NCI-H146 treated with DMSO at 0.1 percent for 48 hours (cell line): ENCODE measurements at regions not wholly inside any gene's neighbourhood (a gene's known extent, or its start where the extent isn't known, plus 50 kb on each side); places are given as distances from the start of the nearest gene placed in this dataset.

Source experiments
- DNase-seq: peaks from one replicate; lab custom pipeline; 2025; ENCODE audit not compliant: unreplicated experiment; lab: John Stamatoyannopoulos, UW

DNA sequence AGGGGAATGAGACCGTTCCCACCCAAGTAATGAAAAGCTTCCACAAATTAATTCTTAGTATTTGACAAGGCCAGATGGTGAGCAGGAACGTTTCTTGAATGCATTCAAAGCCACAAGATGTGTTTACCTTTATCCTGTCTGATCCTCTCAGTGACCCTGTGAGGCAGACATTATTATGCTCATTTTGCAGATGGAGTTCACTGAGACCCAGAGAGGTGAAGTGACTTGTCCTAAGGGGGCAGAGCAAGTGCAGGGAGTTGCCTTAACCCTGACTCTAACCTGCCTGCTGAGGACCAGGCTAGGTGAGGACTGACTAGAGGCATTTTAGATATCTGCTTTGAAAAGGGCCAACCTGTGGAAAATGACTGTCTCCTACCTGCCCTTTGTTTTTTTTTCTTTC, 156.7 kb downstream of the HAPSTR1 start:
- no peak for DNase-seq

- no peak for DNase-seq
These were observed 158.1 kb downstream of the HAPSTR1 start for GRCh38 chr16:9249534-9249933.

DNA sequence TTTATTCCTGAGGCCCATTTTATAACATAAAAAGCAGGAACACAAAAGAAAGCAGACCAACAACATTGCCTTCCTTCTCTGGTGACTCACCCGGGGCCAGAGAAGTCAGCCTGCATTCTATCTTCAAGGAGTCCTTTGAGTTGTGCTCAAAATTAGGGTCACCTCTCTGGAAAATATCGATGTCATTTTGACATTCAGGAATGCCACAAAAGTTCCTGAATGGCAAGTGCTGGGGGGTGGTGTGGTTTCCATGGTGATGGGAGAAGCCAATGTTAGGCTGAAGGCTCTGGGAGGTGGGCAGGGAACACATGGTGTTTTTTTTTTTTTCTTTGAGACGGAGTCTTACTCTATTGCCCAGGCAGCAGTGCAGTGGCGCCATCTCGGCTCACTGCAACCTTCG, 159.6 kb downstream of the HAPSTR1 start:
- no peak for DNase-seq

GRCh38 chr16:9254863-9255262, 163.4 kb downstream of the HAPSTR1 start:
- DNase-seq = no peak

DNA sequence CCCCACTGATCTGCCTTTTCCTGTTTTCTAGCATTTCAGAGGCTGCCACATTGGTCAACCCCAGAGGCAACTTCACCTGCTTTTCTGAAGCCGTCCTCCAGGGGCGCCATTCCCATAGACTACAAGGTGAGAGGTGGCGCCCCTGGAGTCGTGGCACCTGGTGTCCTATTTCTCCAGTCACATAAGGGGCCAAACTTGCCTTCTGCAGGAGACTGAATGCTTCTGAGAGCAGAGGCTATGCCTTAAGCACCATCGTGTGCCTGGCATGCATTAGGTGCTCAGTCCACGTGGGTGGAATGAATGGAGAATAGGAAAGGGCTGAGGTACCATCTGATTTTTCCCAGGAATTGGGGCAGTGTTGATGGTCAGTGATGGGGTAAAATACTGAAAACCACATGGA, 164.8 kb downstream of the HAPSTR1 start:
- DNase-seq = no peak

GRCh38 chr16:9257843-9258242, 166.4 kb downstream of the HAPSTR1 start:
- no peak for DNase-seq

DNA sequence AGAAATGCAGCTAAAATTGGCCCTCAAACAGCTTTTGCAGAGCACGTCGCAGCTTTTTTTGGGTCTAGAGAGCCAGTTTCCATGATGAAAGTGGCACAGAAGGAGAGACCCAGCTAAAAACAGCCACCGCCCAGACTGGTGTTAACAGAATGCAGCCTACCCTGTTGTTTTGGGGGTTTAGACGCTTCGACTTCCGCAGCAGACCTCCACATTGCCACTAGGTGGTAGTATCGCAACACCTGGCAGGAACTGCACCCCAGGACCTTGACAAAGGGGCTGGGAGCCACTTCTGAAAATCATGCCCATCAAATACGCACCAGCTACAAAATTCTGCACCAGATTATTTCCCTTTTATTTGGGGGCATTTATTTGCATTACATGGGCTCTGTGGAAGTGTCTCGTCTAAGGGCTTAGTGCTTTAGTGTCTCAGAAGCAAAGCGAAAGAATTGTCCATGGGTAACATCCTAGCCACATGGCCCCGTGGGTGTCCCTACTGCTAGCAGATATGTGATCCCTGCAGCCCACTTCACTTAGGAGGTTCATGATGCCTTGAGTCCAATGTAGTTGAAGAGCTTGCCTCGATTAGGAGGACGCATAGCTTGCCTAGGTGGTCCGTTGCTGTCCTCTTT, 167.1 kb downstream of the HAPSTR1 start:
- DNase-seq = no peak

DNA sequence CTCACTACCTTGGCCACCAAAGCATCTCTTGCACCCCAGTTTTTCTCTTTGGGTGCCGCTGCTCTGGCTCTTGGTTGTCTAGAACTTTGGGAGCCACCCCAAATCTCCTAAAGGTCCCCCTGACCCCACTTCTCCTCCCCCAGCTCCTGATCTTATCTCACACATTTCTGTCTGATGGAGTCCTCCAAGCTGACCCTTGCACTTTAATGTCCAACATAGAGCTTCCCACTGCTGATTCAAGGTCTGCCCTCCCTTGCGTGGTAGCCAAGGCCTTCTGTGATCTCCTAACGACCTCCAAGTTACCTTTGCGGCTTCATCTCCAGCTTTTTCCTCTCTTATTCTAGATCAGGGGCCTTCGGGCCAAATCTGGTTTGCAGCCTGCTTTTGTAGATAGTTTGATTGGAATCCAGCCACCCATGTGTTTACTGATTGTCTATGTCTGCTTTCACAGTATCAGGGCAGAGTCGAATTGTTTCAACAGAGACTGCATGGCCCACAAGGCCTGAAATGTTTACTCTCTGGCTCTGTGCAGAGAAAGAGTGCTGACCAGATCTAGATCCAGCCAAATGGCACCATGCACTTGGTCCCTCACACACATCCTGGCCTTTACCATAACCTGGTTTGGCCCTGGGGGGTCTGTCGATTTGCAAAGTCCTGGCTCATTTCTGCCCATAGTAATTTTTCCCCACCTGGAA, 168.6 kb downstream of the HAPSTR1 start:
- DNase-seq = no peak

GRCh38 chr16:9260666-9261065, 169.2 kb downstream of the HAPSTR1 start:
- no peak for DNase-seq

GRCh38 chr16:9261376-9261775, 169.9 kb downstream of the HAPSTR1 start:
- DNase-seq = no peak

- no peak for DNase-seq
These were observed 171.7 kb downstream of the HAPSTR1 start for GRCh38 chr16:9262941-9263715.

DNA sequence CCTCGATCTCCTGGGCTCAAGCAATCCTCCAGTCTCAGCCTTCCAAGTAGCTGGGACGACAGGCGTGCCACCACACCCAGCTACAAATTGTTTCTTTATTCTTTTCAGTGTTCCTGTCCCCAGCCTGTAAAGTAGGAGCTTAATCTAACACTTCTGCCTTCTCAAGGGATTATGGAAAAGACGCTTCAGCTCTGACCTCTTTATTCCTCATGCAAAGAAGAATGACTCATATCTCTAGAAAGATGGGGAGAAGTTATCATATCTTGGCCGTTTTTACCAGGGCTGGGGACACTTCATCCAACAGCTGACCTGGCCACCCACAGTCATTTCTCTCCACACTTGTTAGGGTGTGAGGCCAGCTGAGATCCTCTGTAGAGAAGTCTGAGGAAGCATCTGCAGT, 172.6 kb downstream of the HAPSTR1 start:
- DNase-seq = no peak

GRCh38 chr16:9268446-9268845, 177.0 kb downstream of the HAPSTR1 start:
- DNase-seq = no peak

GRCh38 chr16:9270424-9270823, 179.0 kb downstream of the HAPSTR1 start:
- DNase-seq = no peak

- DNase-seq = no peak
These were observed 179.5 kb downstream of the HAPSTR1 start for GRCh38 chr16:9270941-9271340.

- no peak for DNase-seq
These were observed 180.4 kb downstream of the HAPSTR1 start for GRCh38 chr16:9271841-9272240.

DNA sequence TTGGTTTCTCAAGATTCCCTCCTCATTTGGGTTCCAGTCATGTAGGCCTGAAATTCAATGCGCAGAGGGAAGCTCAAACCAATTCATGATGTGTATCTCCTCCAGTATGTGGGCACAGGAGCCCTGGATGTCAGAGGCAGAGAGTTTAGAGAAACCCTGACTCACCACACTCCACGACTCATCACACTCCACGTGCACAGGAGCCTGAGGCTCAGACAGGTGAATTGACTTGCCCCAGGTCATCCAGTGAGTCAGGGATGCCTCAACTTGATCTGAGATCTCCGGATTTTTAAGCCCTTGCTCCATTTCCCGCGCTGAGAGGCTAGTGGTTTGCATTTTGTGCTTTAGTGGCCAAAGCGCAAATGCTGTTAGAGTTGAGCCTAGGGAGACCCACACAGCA, 183.9 kb downstream of the HAPSTR1 start:
- no peak for DNase-seq

GRCh38 chr16:9275816-9276354, 184.4 kb downstream of the HAPSTR1 start:
- no peak for DNase-seq

GRCh38 chr16:9279291-9280068, 188.0 kb downstream of the HAPSTR1 start:
- DNase-seq = no peak

- no peak for DNase-seq
These were observed 188.6 kb downstream of the HAPSTR1 start for GRCh38 chr16:9280069-9280466.

- no peak for DNase-seq
These were observed 195.5 kb downstream of the HAPSTR1 start for GRCh38 chr16:9286930-9287329.
